Hepatocyte (in vitro differentiated cells): ENCODE measurements at regions not wholly inside any gene's neighbourhood (a gene's known extent, or its start where the extent isn't known, plus 50 kb on each side); places are given as distances from the start of the nearest gene placed in this dataset.

ENCODE experiments used
- DNase-seq: peaks from one replicate; pipeline ENCODE4 v3.0.0-alpha.2; 2016; ENCODE audit warnings: low spot score
- H2AFZ ChIP-seq: fragments of 200-600 bp; sonication (generic); 2 replicates; pipeline ENCODE4 v1.6.0; 2016; ENCODE audit warnings: antibody characterized with exemption, mild to moderate bottlenecking
- H3K27ac ChIP-seq: fragments of 200-600 bp; sonication (generic); 2 replicates; pipeline ENCODE4 v1.5.1; 2016; ENCODE audit warnings: mild to moderate bottlenecking
- H3K27me3 ChIP-seq: fragments of 200-600 bp; sonication (generic); 2 replicates; pipeline ENCODE4 v1.6.1; 2016
- H3K36me3 ChIP-seq: fragments of 200-600 bp; sonication (generic); replicated peaks from 2 replicates; pipeline ENCODE4 v1.5.1; 2016; ENCODE audit warnings: low read depth; ENCODE audit not compliant: insufficient read depth
- H3K4me1 ChIP-seq: fragments of 200-600 bp; sonication (generic); 2 replicates; pipeline ENCODE4 v1.5.1; 2016; ENCODE audit warnings: mild to moderate bottlenecking, moderate library complexity; ENCODE audit not compliant: insufficient read depth
- H3K4me2 ChIP-seq: fragments of 200-600 bp; sonication (generic); 2 replicates; pipeline ENCODE4 v1.6.0; 2016
- H3K4me3 ChIP-seq: fragments of 200-600 bp; sonication (generic); 2 replicates; pipeline ENCODE4 v1.5.1; 2016; ENCODE audit warnings: mild to moderate bottlenecking
- H3K79me2 ChIP-seq: fragments of 200-600 bp; sonication (generic); 2 replicates; pipeline ENCODE4 v1.6.0; 2017; ENCODE audit warnings: mild to moderate bottlenecking
- H3K9me2 ChIP-seq: fragments of 200-600 bp; sonication (generic); replicated peaks from 2 replicates; pipeline ENCODE4 v1.6.0; 2017; ENCODE audit warnings: mild to moderate bottlenecking; ENCODE audit not compliant: insufficient read depth
- H3K9me3 ChIP-seq: fragments of 200-600 bp; sonication (generic); 2 replicates; pipeline ENCODE4 v1.5.1; 2016; ENCODE audit warnings: low read depth, mild to moderate bottlenecking
- H4K20me1 ChIP-seq: fragments of 200-600 bp; sonication (generic); 2 replicates; pipeline ENCODE4 v1.6.0; 2016; ENCODE audit warnings: mild to moderate bottlenecking; ENCODE audit not compliant: insufficient read depth, poor library complexity, severe bottlenecking
- CTCF ChIP-seq: fragments of 200-600 bp; sonication (generic); IDR thresholded peaks from 2 replicates; pipeline ENCODE4 v1.5.1; 2016; ENCODE audit warnings: antibody characterized with exemption, mild to moderate bottlenecking; ENCODE audit not compliant: poor library complexity
- EZH2 ChIP-seq: fragments of 200-600 bp; sonication (generic); IDR thresholded peaks from 2 replicates; pipeline ENCODE4 v1.6.1; 2016; ENCODE audit warnings: antibody characterized with exemption, mild to moderate bottlenecking, borderline replicate concordance
- EZH2phosphoT487 ChIP-seq: fragments of 200-600 bp; sonication (generic); IDR thresholded peaks from one replicate; pipeline ENCODE4 v1.6.1; 2018; ENCODE audit warnings: antibody characterized with exemption, mild to moderate bottlenecking, low read depth, moderate library complexity; ENCODE audit not compliant: unreplicated experiment, severe bottlenecking
- WGBS: methylation state at CpG from one replicate; pipeline ENCODE4 v1.1.6; 2016; ENCODE audit warnings: low lambda C conversion rate; ENCODE audit errors: missing lambda C conversion rate; 5-methylcytosine and 5-hydroxymethylcytosine counted together

- no peaks in the 10 kb centered on the region for H4K20me1 ChIP-seq
- no peak for DNase-seq
- H3K27ac ChIP-seq = no peak overlapping the region
- TF ChIP-seq CTCF (no peak), EZH2 (no peak), EZH2phosphoT487 (no peak)
- no peaks in the 10 kb centered on the region for H3K27me3 ChIP-seq
- H3K9me3 ChIP-seq = no peaks in the 10 kb centered on the region
- 83% methylated on average over 4 of the region's 4 CpGs for WGBS
- H3K4me3 ChIP-seq = no peak overlapping the region
- no peaks in the 10 kb centered on the region for H3K79me2 ChIP-seq
- H3K4me1 ChIP-seq = no peaks in the 10 kb centered on the region
- no peak overlapping the region for H3K4me2 ChIP-seq
- H3K36me3 ChIP-seq = no peaks in the 10 kb centered on the region
- H3K9me2 ChIP-seq = no peaks in the 10 kb centered on the region
- no peak overlapping the region for H2AFZ ChIP-seq
These were observed 198.3 kb upstream of the ZNF32 start for GRCh38 chr10:43846968-43847367.

GRCh38 chr10:43846187-43846680 lies 197.6 kb upstream of the ZNF32 start:
- no peak for DNase-seq
- Histone ChIP-seq H3K9me2 (no peaks in the 10 kb centered on the region), H3K9me3 (no peaks in the 10 kb centered on the region), H3K36me3 (no peaks in the 10 kb centered on the region), H3K4me3 (no peak overlapping the region), H3K4me2 (no peak overlapping the region), H3K27me3 (no peaks in the 10 kb centered on the region), H3K79me2 (no peaks in the 10 kb centered on the region), H2AFZ (no peak overlapping the region), H3K27ac (no peak overlapping the region), H4K20me1 (no peaks in the 10 kb centered on the region), H3K4me1 (no peaks in the 10 kb centered on the region)
- TF ChIP-seq EZH2phosphoT487 (no peak), EZH2 (no peak), CTCF (no peak)
- WGBS = 92% methylated on average over 11 of the region's 11 CpGs

GRCh38 chr10:43845121-43845520 lies 196.4 kb upstream of the ZNF32 start:
- Histone ChIP-seq H3K4me2 (no peak overlapping the region), H3K27me3 (no peaks in the 10 kb centered on the region), H3K36me3 (no peaks in the 10 kb centered on the region), H3K4me1 (no peaks in the 10 kb centered on the region), H3K9me2 (no peaks in the 10 kb centered on the region), H3K9me3 (no peaks in the 10 kb centered on the region), H2AFZ (no peak overlapping the region), H3K4me3 (no peak overlapping the region), H4K20me1 (no peaks in the 10 kb centered on the region), H3K79me2 (no peaks in the 10 kb centered on the region), H3K27ac (no peak overlapping the region)
- no peak for DNase-seq
- WGBS = 84% methylated on average over 5 of the region's 5 CpGs
- no peak for TF ChIP-seq CTCF
- TF ChIP-seq EZH2 = no peak
- no peak for TF ChIP-seq EZH2phosphoT487

- H3K4me1 ChIP-seq = no peaks in the 10 kb centered on the region
- no peak overlapping the region for H3K4me3 ChIP-seq
- H3K79me2 ChIP-seq = no peaks in the 10 kb centered on the region
- H3K9me3 ChIP-seq = no peaks in the 10 kb centered on the region
- no peak overlapping the region for H2AFZ ChIP-seq
- WGBS = 84% methylated on average over 4 of the region's 4 CpGs
- DNase-seq = no peak
- H3K4me2 ChIP-seq = no peak overlapping the region
- H3K27ac ChIP-seq = no peak overlapping the region
- TF ChIP-seq EZH2phosphoT487 (no peak), EZH2 (no peak), CTCF (no peak)
- H3K36me3 ChIP-seq = no peaks in the 10 kb centered on the region
- no peaks in the 10 kb centered on the region for H3K9me2 ChIP-seq
- no peaks in the 10 kb centered on the region for H4K20me1 ChIP-seq
- H3K27me3 ChIP-seq = no peaks in the 10 kb centered on the region
These were observed 195.5 kb upstream of the ZNF32 start for GRCh38 chr10:43844221-43844620.
